Testis (tissue), 2 donors: ENCODE measurements at regions not wholly inside any gene's neighbourhood (a gene's known extent, or its start where the extent isn't known, plus 50 kb on each side); places are given as distances from the start of the nearest gene placed in this dataset.

ENCODE experiments used
- DNase-seq: peaks from one replicate; pipeline ENCODE4 v3.0.0-alpha.2; 2019
- H3K27ac ChIP-seq, 2 donors: fragments of 200-600 bp; sonication (generic); one replicate each; pipeline ENCODE4 v1.5.1; 2019
- H3K27me3 ChIP-seq: fragments of 200-600 bp; sonication (generic); one replicate; pipeline ENCODE4 v1.5.1; 2019
- H3K36me3 ChIP-seq: fragments of 200-600 bp; sonication (generic); one replicate; pipeline ENCODE4 v1.5.1; 2017; ENCODE audit warnings: low read depth; ENCODE audit errors: missing control alignments
- H3K4me1 ChIP-seq: fragments of 200-600 bp; sonication (generic); one replicate; pipeline ENCODE4 v1.5.1; 2019
- H3K4me3 ChIP-seq, 2 donors: fragments of 200-600 bp; sonication (generic); one replicate each; pipeline ENCODE4 v1.5.1; 2017 to 2019
- H3K9me3 ChIP-seq: fragments of 200-600 bp; sonication (generic); one replicate; pipeline ENCODE4 v1.5.1; 2017
- CTCF ChIP-seq, 3 experiments: fragments of 450-650 bp in 2 of 3; fragments of 200-600 bp in 1 of 3; sonication (generic) in 1 of 3; IDR thresholded peaks; one replicate each; pipeline ENCODE4 v1.5.1; 2016 to 2019; ENCODE audit warnings: antibody characterized with exemption in 3 of 3, mild to moderate bottlenecking in 2 of 3, moderate library complexity in 1 of 3
- POLR2A ChIP-seq: fragments of 450-650 bp; IDR thresholded peaks from one replicate; pipeline ENCODE4 v1.6.1; 2017; ENCODE audit warnings: antibody characterized with exemption, mild to moderate bottlenecking, moderate library complexity
- WGBS, 2 donors: methylation state at CpG; one replicate each; pipeline ENCODE4 v1.1.5; 2018; 5-methylcytosine and 5-hydroxymethylcytosine counted together
- intact Hi-C: fragments of 100-400 bp; cut with DNase I; formaldehyde crosslinking; loops from one replicate; pipeline ENCODE4 v1.15.1; 2023; ENCODE audit warnings: low total_unique reads

GRCh38 chr4:165613581-165613980 is 234.8 kb downstream of the CPE start:
- no peaks in the 10 kb centered on the region for H3K4me1 ChIP-seq
- TF ChIP-seq POLR2A (no peak), CTCF (IDR thresholded peaks at IDR 0.05) (no peak)
- H3K27me3 ChIP-seq: no peaks in the 10 kb centered on the region
- H3K9me3 ChIP-seq: no peaks in the 10 kb centered on the region
- no peak for DNase-seq
- 70 to 75% methylated on average over 2 of the region's 2 CpGs for WGBS, 2 donors
- no peak overlapping the region for H3K4me3 ChIP-seq
- no peaks in the 10 kb centered on the region for H3K36me3 ChIP-seq
- no peak overlapping the region for H3K27ac ChIP-seq
- intact Hi-C loops: no loop called here

GRCh38 chr4:165620913-165621312 is 242.1 kb downstream of the CPE start:
- Histone ChIP-seq H3K4me3 (no peak overlapping the region), H3K27me3 (no peaks in the 10 kb centered on the region), H3K9me3 (no peaks in the 10 kb centered on the region), H3K36me3 (no peaks in the 10 kb centered on the region), H3K4me1 (no peaks in the 10 kb centered on the region), H3K27ac (no peak overlapping the region)
- intact Hi-C loops: no loop called here
- 76 to 79% methylated on average over 3 of the region's 3 CpGs for WGBS, 2 donors
- DNase-seq: no peak
- TF ChIP-seq POLR2A (no peak), CTCF (IDR thresholded peaks at IDR 0.05) (no peak)

- Histone ChIP-seq H3K27ac (no peak overlapping the region), H3K27me3 (no peaks in the 10 kb centered on the region), H3K36me3 (no peaks in the 10 kb centered on the region), H3K4me1 (no peaks in the 10 kb centered on the region), H3K4me3 (no peak overlapping the region), H3K9me3 (no peaks in the 10 kb centered on the region)
- TF ChIP-seq POLR2A (no peak), CTCF (IDR thresholded peaks at IDR 0.05) (no peak)
- WGBS, 2 donors: 55 to 63% methylated on average over 5 of the region's 5 CpGs
- no peak for DNase-seq
- intact Hi-C loops: no loop called here
Measured at GRCh38 chr4:165621983-165622382, 243.2 kb downstream of the CPE start.

GRCh38 chr4:165625281-165625680 is 246.5 kb downstream of the CPE start:
- H3K4me3 ChIP-seq: no peak overlapping the region
- intact Hi-C loops: no loop called here
- TF ChIP-seq CTCF (IDR thresholded peaks at IDR 0.05) (no peak), POLR2A (no peak)
- H3K27ac ChIP-seq: no peak overlapping the region
- H3K9me3 ChIP-seq: no peaks in the 10 kb centered on the region
- no peaks in the 10 kb centered on the region for H3K36me3 ChIP-seq
- no peaks in the 10 kb centered on the region for H3K27me3 ChIP-seq
- no peaks in the 10 kb centered on the region for H3K4me1 ChIP-seq
- WGBS, 2 donors: 74 to 80% methylated on average over 2 of the region's 2 CpGs
- DNase-seq: no peak

- H3K27me3 ChIP-seq: no peaks in the 10 kb centered on the region
- DNase-seq: no peak
- no peak overlapping the region for H3K27ac ChIP-seq
- WGBS, 2 donors: 74% methylated on average over 4 of the region's 4 CpGs
- no peaks in the 10 kb centered on the region for H3K9me3 ChIP-seq
- H3K36me3 ChIP-seq: no peaks in the 10 kb centered on the region
- no peak overlapping the region for H3K4me3 ChIP-seq
- TF ChIP-seq POLR2A: no peak
- TF ChIP-seq CTCF (IDR thresholded peaks at IDR 0.05): no peak
- intact Hi-C loops: no loop called here
- no peaks in the 10 kb centered on the region for H3K4me1 ChIP-seq
Measured at GRCh38 chr4:165626316-165626715, 246.7 kb upstream of the TLL1 start.
